GM21381 (cell line): ENCODE measurements at regions not wholly inside any gene's neighbourhood (a gene's known extent, or its start where the extent isn't known, plus 50 kb on each side); places are given as distances from the start of the nearest gene placed in this dataset.
"Not testable (repeated sequence)": the region's sequence is repeated elsewhere in the genome, so short reads cannot be mapped to it uniquely, and the experiment has no call there.

Source experiments
- ATAC-seq: cut with Tn5 transposase; IDR thresholded peaks from one replicate; pipeline ENCODE4 v1.9.1; 2021; ENCODE audit warnings: mild to moderate bottlenecking, moderate library complexity; ENCODE audit not compliant: unreplicated experiment

- ATAC-seq = no peak
Observed at GRCh38 chr6:21741221-21742109, 147.9 kb downstream of the SOX4 start.

- no peak for ATAC-seq
Observed at GRCh38 chr6:21742238-21742660, 148.7 kb downstream of the SOX4 start.

GRCh38 chr6:21744331-21744730 lies 150.8 kb downstream of the SOX4 start:
- no peak for ATAC-seq

GRCh38 chr6:21745543-21746337 lies 152.2 kb downstream of the SOX4 start:
- ATAC-seq = no peak

- no peak for ATAC-seq
Observed at GRCh38 chr6:21747441-21747840, 153.9 kb downstream of the SOX4 start.

GRCh38 chr6:21748343-21749056 lies 154.9 kb downstream of the SOX4 start:
- no peak for ATAC-seq

- no peak for ATAC-seq
Observed at GRCh38 chr6:21749754-21750153, 156.2 kb downstream of the SOX4 start.

- ATAC-seq = no peak
Observed at GRCh38 chr6:21750575-21750974, 157.0 kb downstream of the SOX4 start.

- ATAC-seq = no peak
Observed at GRCh38 chr6:21751608-21752007, 158.1 kb downstream of the SOX4 start.

GRCh38 chr6:21752054-21752811 lies 158.7 kb downstream of the SOX4 start:
- no peak for ATAC-seq

GRCh38 chr6:21753241-21754108 lies 159.9 kb downstream of the SOX4 start:
- no peak for ATAC-seq

- peak; percentile 61 for ATAC-seq
Observed at GRCh38 chr6:21754891-21755290, 161.3 kb downstream of the SOX4 start.

- ATAC-seq = no peak
Observed at GRCh38 chr6:21756487-21756886, 162.9 kb downstream of the SOX4 start.

GRCh38 chr6:21757392-21757791 lies 163.8 kb downstream of the SOX4 start:
- ATAC-seq = not testable (repeated sequence)

GRCh38 chr6:21759721-21760120 lies 166.2 kb downstream of the SOX4 start:
- ATAC-seq = no peak

GRCh38 chr6:21761053-21761730 lies 167.6 kb downstream of the SOX4 start:
- ATAC-seq = not testable (repeated sequence)

GRCh38 chr6:21764989-21765388 lies 171.4 kb downstream of the SOX4 start:
- ATAC-seq = no peak

- ATAC-seq = no peak
Observed at GRCh38 chr6:21767891-21768648, 174.5 kb downstream of the SOX4 start.
